ENCODE measurements at regions not wholly inside any gene's neighbourhood (a gene's known extent, or its start where the extent isn't known, plus 50 kb on each side); places are given as distances from the start of the nearest gene placed in this dataset.

DNA sequence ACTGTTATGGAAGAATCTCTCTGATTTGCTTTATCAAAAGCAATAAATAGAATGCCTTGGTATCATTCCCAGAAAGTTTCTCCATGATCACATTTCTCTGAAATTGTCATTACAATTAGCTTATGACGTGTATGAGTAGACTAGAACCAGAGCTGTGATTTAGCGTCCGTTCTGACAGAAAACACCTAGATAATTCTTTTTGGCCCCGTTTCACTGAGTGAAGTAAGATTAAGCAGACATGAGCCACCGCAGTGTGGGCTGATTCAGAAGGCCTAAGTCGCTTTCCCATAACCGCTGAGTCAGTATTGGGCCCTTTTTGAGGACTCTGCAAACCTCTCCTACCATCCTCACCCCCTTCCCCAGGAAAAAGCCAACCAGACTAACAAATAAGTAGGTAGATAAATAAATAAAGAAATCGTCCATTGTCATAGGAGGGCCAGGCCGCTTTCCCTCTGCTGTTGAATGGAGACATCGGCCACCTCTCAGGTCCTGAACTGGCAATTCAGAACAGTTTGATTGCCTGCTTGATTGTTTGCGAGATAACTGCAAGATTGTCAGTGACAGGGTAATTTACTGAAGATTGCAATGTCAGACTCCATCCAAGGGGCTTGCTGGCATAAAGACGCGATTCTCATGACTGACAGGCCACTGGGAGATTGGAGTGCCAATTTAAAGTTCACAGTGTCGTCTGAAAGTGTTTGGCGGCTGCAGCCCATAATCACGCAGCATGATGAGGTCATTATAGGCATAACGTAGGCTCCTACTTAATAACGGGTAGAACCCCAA lies 105.0 kb upstream of the WWC1 start:
- WGBS (ENCODE audit: insufficient coverage, low coverage, low lambda C conversion rate, missing lambda C conversion rate) = 87% methylated on average over 12 of the region's 18 CpGs
- no peaks in the 10 kb centered on the region for H3K36me3 ChIP-seq
- DNase-seq (no peak), ATAC-seq (no peak)
- H3K27me3 ChIP-seq = no peaks in the 10 kb centered on the region
- intact Hi-C loops (cut with DNase I) = no loop called here
- H3K4me3 ChIP-seq = no peak overlapping the region
- no peaks in the 10 kb centered on the region for H3K9me3 ChIP-seq
- no peaks in the 10 kb centered on the region for H3K4me1 ChIP-seq
- no peak for TF ChIP-seq POLR2A (IDR thresholded peaks at IDR 0.05)
- TF ChIP-seq, protein P1, sequence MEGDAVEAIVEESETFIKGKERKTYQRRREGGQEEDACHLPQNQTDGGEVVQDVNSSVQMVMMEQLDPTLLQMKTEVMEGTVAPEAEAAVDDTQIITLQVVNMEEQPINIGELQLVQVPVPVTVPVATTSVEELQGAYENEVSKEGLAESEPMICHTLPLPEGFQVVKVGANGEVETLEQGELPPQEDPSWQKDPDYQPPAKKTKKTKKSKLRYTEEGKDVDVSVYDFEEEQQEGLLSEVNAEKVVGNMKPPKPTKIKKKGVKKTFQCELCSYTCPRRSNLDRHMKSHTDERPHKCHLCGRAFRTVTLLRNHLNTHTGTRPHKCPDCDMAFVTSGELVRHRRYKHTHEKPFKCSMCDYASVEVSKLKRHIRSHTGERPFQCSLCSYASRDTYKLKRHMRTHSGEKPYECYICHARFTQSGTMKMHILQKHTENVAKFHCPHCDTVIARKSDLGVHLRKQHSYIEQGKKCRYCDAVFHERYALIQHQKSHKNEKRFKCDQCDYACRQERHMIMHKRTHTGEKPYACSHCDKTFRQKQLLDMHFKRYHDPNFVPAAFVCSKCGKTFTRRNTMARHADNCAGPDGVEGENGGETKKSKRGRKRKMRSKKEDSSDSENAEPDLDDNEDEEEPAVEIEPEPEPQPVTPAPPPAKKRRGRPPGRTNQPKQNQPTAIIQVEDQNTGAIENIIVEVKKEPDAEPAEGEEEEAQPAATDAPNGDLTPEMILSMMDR (IDR thresholded peaks at IDR 0.05) = no peak
- H3K27ac ChIP-seq = no peak overlapping the region

DNA sequence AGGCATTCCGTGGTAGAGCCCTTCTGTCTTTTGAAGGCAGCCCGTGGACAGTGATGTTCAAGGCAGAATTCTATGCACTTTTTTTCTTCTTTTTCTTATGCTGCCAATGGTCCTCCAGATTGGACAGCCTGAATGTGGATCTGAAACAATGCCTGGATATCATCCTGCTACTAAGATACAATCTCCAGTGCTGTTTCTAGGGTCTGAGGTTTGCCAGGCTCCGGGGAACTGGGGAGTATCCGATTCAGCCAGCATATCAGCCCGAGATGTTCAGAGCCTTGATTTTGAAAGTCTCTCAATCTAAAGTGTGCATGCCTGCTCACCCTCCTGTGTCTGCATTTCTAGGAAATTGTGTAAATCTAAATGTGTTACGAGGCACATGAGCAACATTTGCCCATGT lies 103.8 kb upstream of the WWC1 start:
- H3K4me3 ChIP-seq = no peak overlapping the region
- DNase-seq (no peak), ATAC-seq (no peak)
- no peak overlapping the region for H3K27ac ChIP-seq
- no peaks in the 10 kb centered on the region for H3K27me3 ChIP-seq
- H3K4me1 ChIP-seq = no peaks in the 10 kb centered on the region
- no peaks in the 10 kb centered on the region for H3K9me3 ChIP-seq
- H3K36me3 ChIP-seq = no peaks in the 10 kb centered on the region
- 66% methylated on average over 6 of the region's 6 CpGs for WGBS (ENCODE audit: insufficient coverage, low coverage, low lambda C conversion rate, missing lambda C conversion rate)
- intact Hi-C loops (cut with DNase I) = no loop called here
- TF ChIP-seq POLR2A (IDR thresholded peaks at IDR 0.05) = no peak
- TF ChIP-seq, protein P1 (IDR thresholded peaks at IDR 0.05) = no peak

DNA sequence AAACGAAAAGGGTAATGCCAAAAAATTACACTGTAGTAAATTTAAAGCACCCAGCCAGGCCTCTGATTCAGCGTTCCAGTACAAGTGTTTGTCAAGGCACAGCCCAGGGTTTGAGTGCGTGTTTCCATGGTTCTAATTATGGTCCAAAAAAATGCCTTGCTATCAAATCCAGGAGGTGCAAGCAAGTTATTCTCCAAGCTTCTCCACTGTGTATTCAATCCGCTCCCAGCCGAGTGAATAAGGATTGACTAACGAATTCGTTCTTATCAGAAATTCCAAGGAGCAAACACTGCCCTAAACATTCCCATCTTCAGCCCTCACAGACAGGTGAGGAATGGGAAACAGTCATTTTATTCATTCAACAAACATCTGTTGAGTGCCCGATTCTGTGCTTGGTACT lies 103.3 kb upstream of the WWC1 start:
- no peak overlapping the region for H3K27ac ChIP-seq
- no peaks in the 10 kb centered on the region for H3K36me3 ChIP-seq
- intact Hi-C loops (cut with DNase I) = no loop called here
- no peak overlapping the region for H3K4me3 ChIP-seq
- H3K4me1 ChIP-seq = no peaks in the 10 kb centered on the region
- WGBS (ENCODE audit: insufficient coverage, low coverage, low lambda C conversion rate, missing lambda C conversion rate) = 84% methylated on average over 8 of the region's 8 CpGs
- no peak for ATAC-seq
- DNase-seq = no peak
- H3K27me3 ChIP-seq = no peaks in the 10 kb centered on the region
- H3K9me3 ChIP-seq = no peaks in the 10 kb centered on the region
- TF ChIP-seq, protein P1 (IDR thresholded peaks at IDR 0.05) = no peak
- no peak for TF ChIP-seq POLR2A (IDR thresholded peaks at IDR 0.05)

DNA sequence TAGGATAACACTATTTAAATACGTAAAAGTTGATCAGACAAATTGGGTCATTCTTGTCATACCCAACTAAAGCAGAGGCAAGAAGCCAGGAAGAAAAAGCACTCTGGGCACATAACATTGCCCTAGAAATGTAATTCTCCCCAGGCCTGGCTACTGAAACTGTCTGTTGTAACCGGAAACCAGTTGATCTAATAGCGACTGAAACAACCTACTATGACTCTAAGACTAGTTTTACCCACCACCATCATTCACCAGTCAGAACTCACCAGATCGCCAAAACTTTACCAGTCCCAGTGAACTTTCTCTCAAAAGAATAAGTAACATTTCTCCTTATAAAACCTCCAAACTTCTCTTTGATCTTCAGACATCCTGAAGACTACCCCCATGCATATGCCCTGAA lies 99.3 kb upstream of the WWC1 start:
- WGBS (ENCODE audit: insufficient coverage, low coverage, low lambda C conversion rate, missing lambda C conversion rate) = 96% methylated on average over 4 of the region's 4 CpGs
- intact Hi-C loops (cut with DNase I) = no loop called here

More for the DNA sequence above, 99.3 kb upstream of the WWC1 start:
- H3K9me3 ChIP-seq = no peaks in the 10 kb centered on the region
- H3K4me1 ChIP-seq = no peaks in the 10 kb centered on the region
- no peak overlapping the region for H3K27ac ChIP-seq
- DNase-seq (no peak), ATAC-seq (no peak)
- no peaks in the 10 kb centered on the region for H3K36me3 ChIP-seq
- H3K27me3 ChIP-seq = no peaks in the 10 kb centered on the region
- TF ChIP-seq, protein P1 (IDR thresholded peaks at IDR 0.05) = no peak
- no peak for TF ChIP-seq POLR2A (IDR thresholded peaks at IDR 0.05)
- no peak overlapping the region for H3K4me3 ChIP-seq
